Endothelial cell of umbilical vein (primary cell): ENCODE measurements at regions not wholly inside any gene's neighbourhood (a gene's known extent, or its start where the extent isn't known, plus 50 kb on each side); places are given as distances from the start of the nearest gene placed in this dataset.

ENCODE experiments used
- BruUV-seq: library from RNA; stranded (reverse); fragments of 400-500 nt; replicated peaks from 2 replicates; lab custom pipeline; 2021; lab: Mats Ljungman, UMichigan
- CTCF ChIA-PET: fragments of 300-600, 350-600 bp; sonication (Branson Sonifier 250); formaldehyde crosslinking; loops from one replicate; lab custom pipeline; 2021; ENCODE audit warnings: antibody characterized with exemption, inconsistent platforms; lab: Charles Lee
- POLR2A ChIA-PET: fragments of 300-600, 350-600 bp; sonication (Branson Sonifier 250); formaldehyde crosslinking; loops from one replicate; lab custom pipeline; 2021; ENCODE audit warnings: antibody characterized with exemption, inconsistent platforms; lab: Charles Lee
- DNase-seq: peaks from one replicate; pipeline ENCODE4 v3.0.0-alpha.2; 2011; ENCODE audit warnings: low read depth, low spot score
- FAIRE-seq: peaks from 2 replicates; lab custom pipeline; 2011; peaks lifted over from hg19 to GRCh38; lab: Jason Lieb, UNC
- H2AFZ ChIP-seq: 2 replicates; pipeline ENCODE4 v1.6.0; 2012; ENCODE audit warnings: low read depth, low read length, control low read depth, inconsistent platforms
- H3K27ac ChIP-seq: 2 replicates; pipeline ENCODE4 v1.5.1; 2011; ENCODE audit warnings: low read depth, mild to moderate bottlenecking, control low read depth, low read length, moderate library complexity; ENCODE audit not compliant: insufficient read depth
- H3K27me3 ChIP-seq, 2 experiments: 2 replicates each; pipeline versions ENCODE4 v1.6.0 to v1.6.1; 2011; ENCODE audit warnings: low read length in 2 of 2, mixed read lengths in 1 of 2; ENCODE audit not compliant: control insufficient read depth in 2 of 2, insufficient read depth in 2 of 2
- H3K36me3 ChIP-seq, 2 experiments: 2 replicates in 1 of 2; 3 replicates in 1 of 2; pipeline ENCODE4 v1.5.1; 2011; ENCODE audit warnings: low read length in 2 of 2, mild to moderate bottlenecking in 1 of 2, moderate library complexity in 1 of 2; ENCODE audit not compliant: control insufficient read depth in 2 of 2, insufficient read depth in 2 of 2; ENCODE audit errors: extremely low read depth in 1 of 2
- H3K4me1 ChIP-seq: 3 replicates; pipeline ENCODE4 v1.5.1; 2011; ENCODE audit warnings: mild to moderate bottlenecking, low read length; ENCODE audit not compliant: control insufficient read depth, insufficient read depth; ENCODE audit errors: extremely low read depth
- H3K4me2 ChIP-seq: 2 replicates; pipeline ENCODE4 v1.6.1; 2011; ENCODE audit warnings: low read length, control low read depth, mixed read lengths; ENCODE audit not compliant: insufficient read depth
- H3K4me3 ChIP-seq, 3 experiments: fragments of 200-600 bp in 1 of 3; sonication (generic), shearing (Covaris generic) in 1 of 3; replicated peaks in 1 of 3; 2 replicates each; pipeline ENCODE4 v1.5.1; 2011 to 2016; ENCODE audit warnings: control low read depth in 3 of 3, low read length in 3 of 3, mild to moderate bottlenecking in 2 of 3, inconsistent platforms in 1 of 3, low read depth in 1 of 3, moderate library complexity in 1 of 3; ENCODE audit not compliant: insufficient read depth in 1 of 3
- H3K79me2 ChIP-seq: 2 replicates; pipeline ENCODE4 v1.6.0; 2012; ENCODE audit warnings: low read length, inconsistent platforms; ENCODE audit not compliant: control insufficient read depth, insufficient read depth
- H3K9ac ChIP-seq: replicated peaks from 2 replicates; pipeline ENCODE3; 2011; ENCODE audit warnings: low read length, control low read depth; ENCODE audit not compliant: insufficient read depth; ENCODE audit errors: extremely low read depth
- H3K9me1 ChIP-seq: replicated peaks from 3 replicates; pipeline ENCODE4 v1.6.0; 2011; ENCODE audit warnings: mild to moderate bottlenecking, low read length; ENCODE audit not compliant: control insufficient read depth, insufficient read depth; ENCODE audit errors: extremely low read depth
- H3K9me3 ChIP-seq: replicated peaks from 2 replicates; pipeline ENCODE4 v1.5.1; 2012; ENCODE audit warnings: low read length, inconsistent platforms; ENCODE audit not compliant: control insufficient read depth, insufficient read depth
- H4K20me1 ChIP-seq: replicated peaks from 2 replicates; pipeline ENCODE3; 2011; ENCODE audit warnings: mild to moderate bottlenecking, low read length; ENCODE audit not compliant: control insufficient read depth, insufficient read depth; ENCODE audit errors: extremely low read depth
- CTCF ChIP-seq, 2 donors: IDR thresholded peaks; 1 replicate in 1 of 2; 2 replicates in 1 of 2; pipeline ENCODE4 v1.5.1; 2011; ENCODE audit warnings: low read length in 2 of 2, mild to moderate bottlenecking in 2 of 2, moderate library complexity in 2 of 2, control low read depth in 1 of 2, inconsistent platforms in 1 of 2, low read depth in 1 of 2; ENCODE audit not compliant: insufficient read depth in 1 of 2; ENCODE audit errors: extremely low read depth in 1 of 2
- EZH2 ChIP-seq: IDR thresholded peaks from 2 replicates; pipeline ENCODE4 v1.6.1; 2012; ENCODE audit warnings: borderline replicate concordance, low read depth, mild to moderate bottlenecking, moderate library complexity, low read length, inconsistent platforms; ENCODE audit not compliant: severe bottlenecking
- FOS ChIP-seq: IDR thresholded peaks from 2 replicates; pipeline ENCODE4 v1.6.1; 2011; ENCODE audit warnings: mild to moderate bottlenecking, low read length, moderate library complexity, borderline replicate concordance; ENCODE audit not compliant: insufficient read depth
- GATA2 ChIP-seq: IDR thresholded peaks from 2 replicates; pipeline ENCODE4 v1.7.0; 2011; ENCODE audit warnings: low read depth, mild to moderate bottlenecking, moderate library complexity, mixed read lengths, low read length; ENCODE audit not compliant: insufficient read length, insufficient read depth
- JUN ChIP-seq: IDR thresholded peaks from 2 replicates; pipeline ENCODE4 v1.6.1; 2011; ENCODE audit warnings: borderline replicate concordance, low read depth; ENCODE audit not compliant: insufficient read length, insufficient read depth
- MAX ChIP-seq: IDR thresholded peaks from 2 replicates; pipeline ENCODE4 v1.6.1; 2011; ENCODE audit not compliant: insufficient read depth, insufficient read length
- MYC ChIP-seq: IDR thresholded peaks from one replicate; pipeline ENCODE4 v1.6.1; 2011; ENCODE audit warnings: mild to moderate bottlenecking, low read depth, low read length
- POLR2A ChIP-seq: IDR thresholded peaks from 2 replicates; pipeline ENCODE4 v1.6.1; 2012; ENCODE audit warnings: low read depth, mild to moderate bottlenecking, control low read depth, low read length
- POLR2AphosphoS5 ChIP-seq: IDR thresholded peaks from 2 replicates; pipeline ENCODE4 v1.6.1; 2012; ENCODE audit warnings: low read depth, mild to moderate bottlenecking, control low read depth, low read length, moderate library complexity; ENCODE audit not compliant: insufficient read depth
- dilution Hi-C: fragments of 300-500 bp; cut with MboI; formaldehyde crosslinking; loops from one replicate; pipeline ENCODE4 v1.15.0; 2019; ENCODE audit warnings: low sequenced_read_pairs; ENCODE audit not compliant: extremely low pct_ligation_motif_present
- intact Hi-C: fragments of 100-400 bp; cut with micrococcal nuclease; formaldehyde crosslinking; loops from one replicate; pipeline ENCODE4 v1.10.0; 2022

- no peaks in the 10 kb centered on the region for H3K79me2 ChIP-seq
- no peaks in the 10 kb centered on the region for H3K27me3 ChIP-seq
- dilution Hi-C loops: no loop called here
- POLR2A ChIA-PET: no interaction called here
- no peak overlapping the region for H3K9ac ChIP-seq
- CTCF ChIA-PET: interaction anchor here (1.2 kb wide), 1 partner anchor 132 kb away, joined by 3 read pairs; no protein-coding TSS in a partner anchor
- intact Hi-C loops: no loop called here
- no peaks in the 10 kb centered on the region for H3K4me1 ChIP-seq
- H3K4me3 ChIP-seq: no peak overlapping the region
- H4K20me1 ChIP-seq: no peaks in the 10 kb centered on the region
- no peaks in the 10 kb centered on the region for H3K9me3 ChIP-seq
- no peaks in the 10 kb centered on the region for H3K9me1 ChIP-seq
- no peak overlapping the region for H3K27ac ChIP-seq
- FAIRE-seq (no peak), DNase-seq (no peak)
- no peak overlapping the region for H2AFZ ChIP-seq
- no peak overlapping the region for H3K4me2 ChIP-seq
- BruUV-seq: no TSS peak
- no peaks in the 10 kb centered on the region for H3K36me3 ChIP-seq
- TF ChIP-seq JUN (no peak), EZH2 (no peak), MAX (no peak), POLR2A (no peak), CTCF (IDR thresholded peaks at IDR 0.05; ENCODE audit: extremely low read depth in 1 of 2, insufficient read depth in 1 of 2, low read depth in 1 of 2, low read length in 2 of 2) (no peak), GATA2 (no peak), POLR2AphosphoS5 (no peak), FOS (no peak), MYC (no peak)
Observed at GRCh38 chr14:28242895-28243294, 523.7 kb upstream of the FOXG1 start.
